Activated naive CD4-positive, alpha-beta T cell (primary cell): ENCODE measurements at regions not wholly inside any gene's neighbourhood (a gene's known extent, or its start where the extent isn't known, plus 50 kb on each side); places are given as distances from the start of the nearest gene placed in this dataset.

Source experiments
- DNase-seq, 4 experiments: peaks; one replicate each; lab custom pipeline; 2025; lab: John Stamatoyannopoulos, UW

DNA sequence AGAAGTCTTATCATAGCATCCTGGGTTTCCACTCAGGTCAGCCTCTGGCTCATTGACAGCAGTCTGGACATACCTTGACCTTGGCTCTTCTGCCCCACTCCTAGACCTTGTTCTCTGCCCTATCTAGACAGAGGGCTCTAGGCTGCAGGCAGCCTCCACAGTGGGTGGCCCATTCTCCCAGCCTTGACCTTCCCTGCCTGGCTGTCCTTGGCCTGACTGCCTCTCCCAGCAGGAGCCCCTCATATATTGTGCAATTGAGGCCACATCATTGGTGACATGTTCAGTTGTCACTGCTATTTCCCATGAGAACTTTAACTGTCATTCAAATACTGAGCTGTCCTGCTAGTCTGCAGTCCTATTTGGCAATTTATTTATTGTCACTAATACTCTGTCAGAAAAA is 503.4 kb downstream of the PLXNA4 start:
- no peak for DNase-seq

- no peak for DNase-seq
These were observed 504.1 kb downstream of the PLXNA4 start for GRCh38 chr7:132072165-132072564.

- DNase-seq = no peak
These were observed 507.0 kb downstream of the PLXNA4 start for GRCh38 chr7:132069306-132069705.

DNA sequence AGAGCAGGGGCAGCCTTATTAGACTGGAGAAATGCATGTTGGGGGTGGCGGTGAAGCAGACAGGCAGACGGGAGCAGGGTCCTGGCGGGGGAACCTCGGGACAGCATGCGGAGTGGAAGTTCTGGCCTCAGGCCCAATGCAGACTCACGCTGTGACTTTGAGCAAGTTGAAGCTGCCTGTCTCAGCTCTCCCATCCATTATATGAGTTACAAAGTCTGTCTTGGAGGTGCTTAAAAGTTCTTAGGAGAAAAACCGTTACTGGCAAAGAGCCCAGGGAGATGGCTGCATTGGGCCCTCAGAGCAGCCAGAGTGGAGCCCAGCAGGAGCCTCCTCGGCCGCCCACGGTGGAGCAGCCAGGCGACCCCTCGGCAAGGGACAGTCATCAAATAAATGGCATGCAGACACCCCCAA is 509.5 kb downstream of the PLXNA4 start:
- DNase-seq = no peak

DNA sequence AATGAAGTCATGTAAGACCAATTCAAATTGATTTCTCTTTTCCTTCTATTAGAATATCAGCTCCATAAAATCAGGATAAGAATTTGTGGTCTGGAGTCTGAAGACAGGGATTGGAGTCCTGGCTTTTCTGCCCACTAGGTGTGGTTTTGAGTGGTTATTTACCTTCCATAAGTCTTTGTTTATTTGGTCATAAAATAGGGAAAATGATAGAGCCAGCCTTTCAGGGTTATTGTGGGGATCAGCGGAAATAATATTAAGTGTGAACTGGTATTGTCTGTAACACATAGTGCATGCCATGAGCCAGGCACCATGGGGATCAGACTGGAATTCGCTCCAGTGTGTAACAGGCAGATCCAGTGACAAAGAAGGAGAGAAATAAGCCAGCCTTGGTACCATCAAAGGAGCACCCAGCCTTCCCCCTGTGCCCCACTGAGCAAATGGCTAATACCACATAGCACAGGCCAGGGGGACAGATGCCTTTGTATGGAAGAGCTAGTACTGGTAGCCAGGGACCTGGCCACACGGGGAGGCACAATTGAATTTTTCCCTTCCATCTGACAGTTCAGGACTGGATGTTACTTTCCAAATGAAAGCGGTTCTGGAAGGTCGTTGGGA is 509.7 kb upstream of the PODXL start:
- DNase-seq = no peak

DNA sequence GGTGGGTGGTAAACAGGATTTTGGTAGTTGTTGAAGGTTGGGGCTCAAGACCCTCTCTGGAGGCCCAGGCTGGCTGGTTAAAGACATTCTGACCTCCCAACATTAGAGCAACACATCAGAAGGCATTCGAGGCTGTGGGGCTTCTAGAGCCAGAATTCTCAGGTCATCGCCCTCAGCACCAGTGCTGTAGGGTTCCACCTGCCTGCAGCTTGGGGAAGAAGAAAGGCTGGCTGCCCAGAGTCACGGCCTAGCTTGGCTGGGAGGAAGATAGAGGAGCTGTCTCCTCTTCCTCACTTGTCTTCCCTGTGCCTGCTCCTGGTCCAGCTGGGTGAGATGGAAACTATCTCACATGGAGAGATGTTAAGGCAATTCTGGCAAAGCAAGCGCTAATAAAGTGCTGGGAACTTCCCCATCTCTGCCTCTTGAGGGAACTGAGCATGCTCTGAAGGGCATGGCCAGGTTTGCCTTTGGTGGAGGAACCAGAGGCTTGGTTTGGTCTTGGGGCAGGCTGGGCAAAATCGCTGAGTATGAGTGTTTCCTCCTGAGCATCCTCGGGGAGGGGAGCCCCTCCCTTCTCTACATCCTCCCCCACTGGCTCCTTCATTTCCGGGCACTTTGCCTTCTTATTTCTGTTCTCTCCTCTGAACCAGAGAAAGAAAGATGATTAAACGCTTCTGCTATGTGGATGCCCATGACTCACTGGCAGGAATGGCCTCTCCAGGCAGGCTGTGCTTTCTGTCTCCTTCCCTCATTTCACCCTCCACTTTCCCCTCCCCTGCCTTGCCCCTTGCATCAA is 509.0 kb upstream of the PODXL start:
- DNase-seq = no peak

GRCh38 chr7:132063800-132064199 is 507.4 kb upstream of the PODXL start:
- DNase-seq = no peak

DNA sequence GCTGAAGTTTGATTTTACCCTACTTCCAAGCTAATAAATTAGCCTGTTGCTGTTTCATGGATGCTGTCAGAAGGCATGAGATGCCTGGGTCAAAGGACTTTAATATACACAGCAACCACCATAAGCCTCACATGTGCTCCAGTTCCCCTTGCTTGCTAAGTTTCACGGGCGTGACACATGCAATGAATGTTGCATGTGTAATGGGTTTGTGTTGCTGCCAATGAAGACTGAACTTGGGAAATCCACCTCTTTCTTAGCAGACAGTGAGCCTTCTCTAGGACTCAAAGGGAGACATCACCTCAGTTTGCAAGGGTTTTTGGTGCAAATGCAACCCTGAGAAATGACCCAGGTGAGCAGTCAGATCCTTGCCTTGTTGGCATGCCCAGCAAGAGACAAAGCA is 505.5 kb upstream of the PODXL start:
- no peak for DNase-seq

DNA sequence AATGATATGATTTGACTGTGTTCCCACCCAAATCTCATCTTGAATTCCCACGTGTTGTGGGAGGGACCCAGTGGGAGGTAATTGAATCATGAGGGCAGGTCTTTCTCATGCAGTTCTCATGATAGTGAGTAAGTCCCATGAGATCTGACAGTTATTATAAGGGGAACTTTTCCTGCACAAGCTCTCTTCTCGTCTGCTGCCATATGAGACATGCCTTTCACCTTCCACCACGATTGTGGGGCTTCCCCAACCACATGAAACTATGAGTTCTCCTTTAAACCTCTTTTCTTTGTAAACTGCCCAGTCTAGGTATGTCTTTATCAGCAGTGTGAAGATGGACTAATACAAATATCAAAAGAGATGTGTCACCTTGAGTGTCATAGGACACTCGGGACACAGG is 502.7 kb upstream of the PODXL start:
- DNase-seq = no peak

- no peak for DNase-seq
These were observed 499.1 kb upstream of the PODXL start for GRCh38 chr7:132055336-132056120.

DNA sequence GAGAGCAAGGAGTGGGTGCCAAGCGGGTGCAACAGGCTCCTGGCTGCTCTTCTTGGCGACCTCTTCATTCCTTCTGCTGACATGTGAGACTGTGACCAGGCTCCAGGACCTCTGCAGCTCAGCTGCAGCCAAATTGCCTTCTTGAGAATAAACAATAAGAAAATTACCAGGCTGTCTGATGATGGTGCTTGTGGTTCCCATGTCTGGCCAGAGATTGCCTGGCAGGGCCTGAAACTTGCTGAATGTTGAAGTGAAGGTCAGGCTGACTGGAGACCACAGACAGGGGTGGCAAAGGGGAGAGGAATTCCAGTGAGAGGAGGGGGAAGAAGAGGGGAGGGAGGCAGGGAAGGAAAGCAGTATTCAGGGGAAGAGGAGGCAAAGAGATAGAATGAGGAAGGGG is 497.4 kb upstream of the PODXL start:
- no peak for DNase-seq

DNA sequence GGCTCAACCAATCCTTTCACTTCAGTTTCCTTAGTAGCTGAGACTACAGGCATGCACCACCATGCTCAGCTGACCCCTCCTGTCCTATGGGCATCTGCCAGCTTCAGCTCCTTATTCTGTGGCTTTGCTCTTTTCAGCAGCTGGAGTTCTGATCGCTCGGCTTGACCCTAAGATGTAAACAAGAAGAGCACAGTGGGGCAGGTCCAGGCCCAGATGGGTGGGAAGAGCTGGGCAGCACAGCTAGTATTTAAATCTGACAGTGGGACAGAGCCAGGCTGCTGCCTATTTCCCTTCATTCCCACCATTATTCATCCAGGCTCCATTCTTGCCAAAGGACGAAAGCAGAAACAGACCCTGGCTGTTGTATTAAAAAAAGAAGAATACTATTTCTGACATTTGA is 494.9 kb upstream of the PODXL start:
- DNase-seq = no peak

DNA sequence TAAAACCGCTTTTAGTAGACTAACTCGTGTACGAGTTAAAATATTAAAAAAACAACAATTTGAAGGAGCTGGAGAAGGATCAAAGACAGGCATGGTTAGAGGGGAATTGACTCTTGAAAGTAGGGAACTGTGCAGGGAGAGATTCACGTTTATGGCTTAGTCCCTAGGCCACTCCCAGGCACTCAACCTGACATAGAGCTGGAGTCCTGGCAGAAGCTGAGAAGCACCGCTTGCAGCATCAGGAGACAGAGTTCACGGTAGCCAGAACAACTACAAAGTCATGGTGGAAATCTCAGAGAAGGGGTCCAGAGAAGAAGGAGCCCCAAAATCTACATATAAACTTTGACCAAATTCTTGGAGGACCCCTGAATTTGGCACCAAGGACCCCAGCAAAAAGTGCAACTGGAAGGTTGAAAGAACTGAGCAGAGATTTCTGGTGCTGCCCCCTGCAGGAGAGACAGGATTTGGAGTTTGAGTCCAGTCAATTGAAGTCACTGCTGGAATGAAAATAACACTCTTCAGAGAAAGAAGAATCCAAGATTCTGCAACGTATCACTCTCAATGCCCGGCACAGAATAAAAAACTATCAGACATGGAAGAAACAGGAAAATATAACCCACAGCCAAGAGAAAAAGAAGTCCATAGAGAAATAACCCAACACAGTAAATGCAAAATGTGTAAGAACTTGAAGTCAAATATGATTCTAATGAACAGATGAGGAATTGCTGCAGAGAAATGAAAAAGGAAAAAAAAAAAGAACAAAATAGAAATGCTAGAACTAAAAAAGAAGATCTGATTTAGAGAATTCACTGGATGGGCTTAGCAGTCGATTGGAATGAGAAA is 493.3 kb upstream of the PODXL start:
- no peak for DNase-seq

DNA sequence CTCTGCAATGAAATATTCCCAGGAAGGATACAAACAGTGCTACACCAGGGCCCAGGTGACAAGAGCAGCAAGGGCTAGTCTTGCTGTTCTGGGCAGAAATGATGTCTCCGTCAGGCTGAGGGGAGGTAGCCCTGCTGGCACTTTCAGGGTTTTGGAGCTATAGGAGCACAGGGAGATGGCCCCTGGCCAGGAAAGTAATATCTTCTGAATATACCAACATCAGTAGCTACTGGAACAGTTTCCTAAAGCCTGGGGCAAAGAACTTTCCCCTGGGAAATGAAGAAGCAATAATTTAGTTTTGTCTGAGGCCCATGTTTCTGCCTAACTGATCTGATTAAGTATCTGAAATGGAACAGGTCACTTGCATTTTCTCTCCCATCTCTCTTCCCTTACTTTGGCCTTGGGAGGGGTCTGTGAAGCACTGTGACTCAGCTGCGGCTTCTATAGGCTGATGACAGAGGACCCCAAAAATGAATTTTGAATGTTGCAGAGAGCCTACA is 489.1 kb upstream of the PODXL start:
- no peak for DNase-seq

- DNase-seq = no peak
These were observed 488.6 kb upstream of the PODXL start for GRCh38 chr7:132045002-132045401.

DNA sequence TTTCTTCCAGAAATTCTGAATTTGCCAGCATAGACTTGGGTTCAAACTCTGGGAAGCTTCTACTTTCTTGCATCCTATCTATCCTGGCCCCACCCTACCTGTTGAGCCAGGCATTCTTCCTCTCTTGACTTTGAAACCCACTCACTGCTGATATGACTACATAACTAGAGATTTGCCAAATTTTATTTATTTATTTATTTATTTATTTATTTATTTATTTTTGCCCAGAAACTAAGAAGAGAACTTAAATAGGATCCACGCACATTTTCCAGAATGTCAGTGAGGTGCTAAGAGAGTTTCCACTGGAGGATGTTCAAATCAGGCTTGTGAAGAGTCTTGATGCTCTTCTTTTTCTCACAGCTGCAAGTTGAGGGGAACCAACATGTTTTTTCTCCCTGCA is 487.8 kb upstream of the PODXL start:
- no peak for DNase-seq

DNA sequence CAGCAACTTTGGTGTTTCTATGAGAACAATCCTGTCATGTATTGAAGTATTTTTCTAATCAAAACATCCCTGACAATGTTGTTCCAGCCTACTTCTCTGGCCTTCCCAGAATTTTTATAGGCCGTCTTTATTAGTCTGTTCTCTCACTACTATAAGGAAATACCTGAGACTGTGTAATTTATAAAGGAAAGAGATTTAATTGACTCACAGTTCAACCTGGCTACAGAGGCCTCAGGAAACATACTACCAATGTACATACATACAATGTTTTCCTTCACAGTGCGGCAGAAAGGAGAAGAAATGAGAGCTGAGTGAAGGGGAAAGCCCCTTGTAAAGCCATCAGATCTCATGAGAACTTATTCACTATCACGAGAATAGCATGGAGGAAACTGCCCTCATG is 484.7 kb upstream of the PODXL start:
- DNase-seq = no peak

DNA sequence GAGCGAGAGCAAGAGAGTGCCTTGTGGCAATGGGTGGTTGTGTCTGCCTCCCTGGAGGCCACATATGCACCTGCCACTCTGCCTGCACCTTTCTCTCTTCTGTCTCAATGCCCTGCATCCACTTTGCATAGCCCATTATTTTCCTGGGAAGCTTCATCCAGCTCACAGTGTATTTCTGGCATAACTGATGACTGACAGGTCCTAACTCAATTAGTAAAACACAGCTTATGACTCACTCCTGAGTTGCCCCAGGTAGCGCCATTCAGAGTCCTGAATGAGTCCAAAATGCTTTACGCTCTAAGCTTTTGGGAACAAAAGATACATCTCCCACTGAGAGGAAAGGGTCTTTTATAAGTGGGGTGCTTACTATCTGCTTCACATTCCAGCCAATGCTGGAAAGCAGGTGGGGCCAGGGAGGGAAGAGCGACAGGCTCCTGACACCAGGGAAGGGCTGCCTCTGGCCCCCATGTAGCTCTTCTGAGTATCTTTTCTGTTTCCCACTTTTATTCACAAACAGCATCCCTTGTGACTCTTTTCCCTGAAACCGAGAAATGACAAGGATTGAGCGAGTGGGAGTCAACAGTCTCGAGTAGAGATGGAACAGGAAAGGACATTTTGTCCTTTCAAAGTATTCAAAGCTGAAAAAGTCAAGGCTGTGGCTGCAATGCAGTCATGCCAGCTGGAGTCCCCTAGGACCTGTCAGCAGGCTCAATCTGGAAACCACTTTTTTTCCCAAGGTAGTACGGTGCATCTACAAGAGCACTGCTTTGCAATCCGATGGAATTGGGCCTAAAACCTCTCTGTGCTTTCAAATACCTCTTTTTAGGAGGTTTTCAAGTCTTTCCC is 479.3 kb upstream of the PODXL start:
- no peak for DNase-seq

GRCh38 chr7:132034748-132035416 is 478.5 kb upstream of the PODXL start:
- no peak for DNase-seq

DNA sequence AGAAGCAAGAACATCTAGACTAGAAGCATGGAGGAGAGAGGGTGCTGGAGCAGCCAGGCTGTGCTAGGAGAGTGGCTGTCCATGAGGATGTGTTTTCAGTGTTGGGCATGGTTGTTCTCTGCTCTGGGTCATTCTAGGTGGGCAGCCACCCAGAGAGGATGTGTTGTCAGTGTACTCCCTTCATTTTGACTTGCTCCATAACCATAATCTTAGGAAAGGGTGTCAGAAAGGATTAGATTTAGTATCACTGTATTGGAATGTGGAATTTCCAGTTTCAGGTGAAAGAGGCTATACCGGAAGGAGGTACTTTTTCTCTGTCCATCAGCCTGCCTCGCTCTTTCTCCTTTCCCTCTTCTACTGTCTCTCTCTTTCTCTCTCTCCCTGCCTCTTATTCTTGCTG is 474.5 kb upstream of the PODXL start:
- no peak for DNase-seq
